Activated CD4-positive, alpha-beta T cell treated with anti-CD3 and anti-CD28 coated beads for 36 hours (primary cell): ENCODE measurements at regions not wholly inside any gene's neighbourhood (a gene's known extent, or its start where the extent isn't known, plus 50 kb on each side); places are given as distances from the start of the nearest gene placed in this dataset.

Experiments
- ATAC-seq: fragments of 200-7000 bp; cut with Tn5 transposase; one replicate; pipeline ENCODE4 v1.10.0; 2021; ENCODE audit warnings: mild to moderate bottlenecking, moderate library complexity
- CTCF ChIA-PET: fragments of 350-600 bp; sonication (Branson Sonifier 250); formaldehyde crosslinking; loops from one replicate; lab custom pipeline; 2021; ENCODE audit warnings: antibody characterized with exemption; lab: Charles Lee
- POLR2A ChIA-PET: fragments of 350-600 bp; sonication (Branson Sonifier 250); formaldehyde crosslinking; loops from one replicate; lab custom pipeline; 2021; ENCODE audit warnings: antibody characterized with exemption, inconsistent platforms; lab: Charles Lee
- DNase-seq: peaks from one replicate; pipeline ENCODE4 v3.0.0-alpha.2; 2020
- H3K27ac Mint-ChIP-seq: one replicate; pipeline ENCODE4 v1.8.0; 2021; ENCODE audit warnings: mixed read lengths
- H3K27me3 Mint-ChIP-seq: one replicate; pipeline ENCODE4 v1.8.0; 2021; ENCODE audit warnings: mixed read lengths
- H3K36me3 Mint-ChIP-seq: one replicate; pipeline ENCODE4 v1.8.0; 2021; ENCODE audit warnings: low read depth, mixed read lengths
- H3K4me1 Mint-ChIP-seq: one replicate; pipeline ENCODE4 v1.8.0; 2021; ENCODE audit warnings: mixed read lengths
- H3K4me3 Mint-ChIP-seq: one replicate; pipeline ENCODE4 v1.8.0; 2021; ENCODE audit warnings: mild to moderate bottlenecking, moderate library complexity, mixed read lengths
- H3K9me3 Mint-ChIP-seq: one replicate; pipeline ENCODE4 v1.8.0; 2021; ENCODE audit warnings: low read depth, mixed read lengths
- intact Hi-C, 2 experiments: fragments of 100-400 bp; cut with DNase I in 1 of 2; cut with micrococcal nuclease in 1 of 2; formaldehyde crosslinking; loops; one replicate each; pipeline versions ENCODE4 v1.14.2 to v1.15.1; 2022 to 2024; cut with DNase I, micrococcal nuclease

- ATAC-seq = no peak
- ChIA-PET POLR2A (no interaction called here), CTCF (no interaction called here)
- Mint-ChIP-seq H3K27me3 (peaks cover 18% of the 10 kb centered on the region), H3K4me1 (no peaks in the 10 kb centered on the region), H3K27ac (no peak overlapping the region), H3K36me3 (no peaks in the 10 kb centered on the region), H3K9me3 (no peaks in the 10 kb centered on the region), H3K4me3 (no peak overlapping the region)
- DNase-seq = no peak
- intact Hi-C loops = no loop called here
These were observed 114.9 kb downstream of the KIF26A start for GRCh38 chr14:104253223-104253822.

- Mint-ChIP-seq H3K9me3 (no peaks in the 10 kb centered on the region), H3K4me3 (no peak overlapping the region), H3K27ac (no peak overlapping the region), H3K36me3 (no peaks in the 10 kb centered on the region), H3K4me1 (no peaks in the 10 kb centered on the region), H3K27me3 (peaks cover 18% of the 10 kb centered on the region)
- ATAC-seq (no peak), DNase-seq (no peak)
- intact Hi-C loops = no loop called here
- ChIA-PET CTCF (no interaction called here), POLR2A (no interaction called here)
These were observed 115.5 kb downstream of the KIF26A start for GRCh38 chr14:104253901-104254353.

- intact Hi-C loops = no loop called here
- Mint-ChIP-seq H3K36me3 (no peaks in the 10 kb centered on the region), H3K27ac (no peak overlapping the region), H3K4me3 (no peak overlapping the region), H3K4me1 (no peaks in the 10 kb centered on the region), H3K27me3 (peaks cover 18% of the 10 kb centered on the region), H3K9me3 (no peaks in the 10 kb centered on the region)
- ChIA-PET CTCF (no interaction called here), POLR2A (no interaction called here)
- ATAC-seq (no peak), DNase-seq (no peak)
These were observed 116.5 kb downstream of the KIF26A start for GRCh38 chr14:104254735-104255400.

- intact Hi-C loops = no loop called here
- H3K27me3 Mint-ChIP-seq = peaks cover 20% of the 10 kb centered on the region
- no peaks in the 10 kb centered on the region for H3K4me1 Mint-ChIP-seq
- H3K4me3 Mint-ChIP-seq = no peak overlapping the region
- DNase-seq = no peak
- H3K9me3 Mint-ChIP-seq = peaks cover 3% of the 10 kb centered on the region
- H3K36me3 Mint-ChIP-seq = no peaks in the 10 kb centered on the region
- H3K27ac Mint-ChIP-seq = no peak overlapping the region
- ChIA-PET POLR2A (no interaction called here), CTCF (no interaction called here)
- ATAC-seq = no peak
These were observed 117.6 kb downstream of the KIF26A start for GRCh38 chr14:104256025-104256424.

GRCh38 chr14:104262515-104263514 is 124.4 kb downstream of the KIF26A start:
- Mint-ChIP-seq H3K4me1 (no peaks in the 10 kb centered on the region), H3K9me3 (peaks cover 7% of the 10 kb centered on the region), H3K27me3 (peaks cover 3% of the 10 kb centered on the region), H3K27ac (no peak overlapping the region), H3K36me3 (no peaks in the 10 kb centered on the region), H3K4me3 (no peak overlapping the region)
- intact Hi-C loops = no loop called here
- no peak for DNase-seq
- no peak for ATAC-seq
- POLR2A ChIA-PET = no interaction called here
- CTCF ChIA-PET = interaction anchor here (0.6 kb wide), 1 partner anchor 263 kb away, joined by 3 read pairs; no protein-coding TSS in a partner anchor

GRCh38 chr14:104263675-104264358 is 125.4 kb downstream of the KIF26A start:
- no peaks in the 10 kb centered on the region for H3K36me3 Mint-ChIP-seq
- ChIA-PET POLR2A (no interaction called here), CTCF (no interaction called here)
- peaks cover 3% of the 10 kb centered on the region for H3K27me3 Mint-ChIP-seq
- peaks cover 7% of the 10 kb centered on the region for H3K9me3 Mint-ChIP-seq
- H3K4me3 Mint-ChIP-seq = no peak overlapping the region
- no peak overlapping the region for H3K27ac Mint-ChIP-seq
- H3K4me1 Mint-ChIP-seq = no peaks in the 10 kb centered on the region
- no peak for ATAC-seq
- intact Hi-C loops = no loop called here
- DNase-seq = no peak

- no peak for DNase-seq
- CTCF ChIA-PET = no interaction called here
- no peak for ATAC-seq
- H3K9me3 Mint-ChIP-seq = peaks cover 7% of the 10 kb centered on the region
- no peak overlapping the region for H3K4me3 Mint-ChIP-seq
- no peak overlapping the region for H3K27ac Mint-ChIP-seq
- intact Hi-C loops = no loop called here
- H3K36me3 Mint-ChIP-seq = no peaks in the 10 kb centered on the region
- H3K27me3 Mint-ChIP-seq = peaks cover 3% of the 10 kb centered on the region
- H3K4me1 Mint-ChIP-seq = no peaks in the 10 kb centered on the region
- POLR2A ChIA-PET = no interaction called here
These were observed 126.3 kb downstream of the KIF26A start for GRCh38 chr14:104264495-104265265.

GRCh38 chr14:104265918-104266630 is 127.7 kb downstream of the KIF26A start:
- H3K9me3 Mint-ChIP-seq = peaks cover 4% of the 10 kb centered on the region
- POLR2A ChIA-PET = no interaction called here
- DNase-seq = no peak

GRCh38 chr14:104266631-104267575 is 128.5 kb downstream of the KIF26A start:
- CTCF ChIA-PET = no interaction called here
- POLR2A ChIA-PET = no interaction called here
- intact Hi-C loops = no loop called here
- Mint-ChIP-seq H3K9me3 (peaks cover under 1% of the 10 kb centered on the region), H3K4me1 (no peaks in the 10 kb centered on the region), H3K27me3 (no peaks in the 10 kb centered on the region), H3K27ac (no peak overlapping the region), H3K4me3 (no peak overlapping the region), H3K36me3 (no peaks in the 10 kb centered on the region)
- no peak for ATAC-seq
- DNase-seq = no peak

More at GRCh38 chr14:104265918-104266630, 127.7 kb downstream of the KIF26A start:
- intact Hi-C loops = no loop called here
- no peak for ATAC-seq
- no peaks in the 10 kb centered on the region for H3K36me3 Mint-ChIP-seq
- CTCF ChIA-PET = no interaction called here
- no peaks in the 10 kb centered on the region for H3K4me1 Mint-ChIP-seq
- H3K4me3 Mint-ChIP-seq = no peak overlapping the region
- H3K27ac Mint-ChIP-seq = no peak overlapping the region
- H3K27me3 Mint-ChIP-seq = no peaks in the 10 kb centered on the region
